AG04449 (cell line): ENCODE measurements at regions not wholly inside any gene's neighbourhood (a gene's known extent, or its start where the extent isn't known, plus 50 kb on each side); places are given as distances from the start of the nearest gene placed in this dataset.

ENCODE experiments used
- CTCF ChIA-PET: fragments of 350-600 bp; formaldehyde crosslinking; extraction: SDS; loops from one replicate; lab custom pipeline; 2021; ENCODE audit warnings: antibody characterized with exemption; lab: Yijun Ruan, JAX
- POLR2A ChIA-PET: fragments of 400-600, 350-600 bp; formaldehyde crosslinking; extraction: SDS; loops from one replicate; lab custom pipeline; 2020; ENCODE audit warnings: antibody characterized with exemption, inconsistent platforms; lab: Yijun Ruan, JAX
- DNase-seq: peaks from one replicate; pipeline ENCODE4 v3.0.0-alpha.2; 2010; ENCODE audit warnings: low read depth, low spot score
- H3K4me3 ChIP-seq: 2 replicates; pipeline ENCODE4 v1.5.1; 2011; ENCODE audit warnings: low read depth, mild to moderate bottlenecking, control low read depth, low read length
- TF ChIP-seq, protein P1 (sequence below): IDR thresholded peaks from one replicate; pipeline ENCODE4 v1.5.1; 2011; ENCODE audit warnings: mild to moderate bottlenecking, moderate library complexity, low read length, control low read depth, inconsistent platforms; ENCODE audit not compliant: insufficient read depth; ENCODE audit errors: missing control alignments

- TF ChIP-seq, protein P1, sequence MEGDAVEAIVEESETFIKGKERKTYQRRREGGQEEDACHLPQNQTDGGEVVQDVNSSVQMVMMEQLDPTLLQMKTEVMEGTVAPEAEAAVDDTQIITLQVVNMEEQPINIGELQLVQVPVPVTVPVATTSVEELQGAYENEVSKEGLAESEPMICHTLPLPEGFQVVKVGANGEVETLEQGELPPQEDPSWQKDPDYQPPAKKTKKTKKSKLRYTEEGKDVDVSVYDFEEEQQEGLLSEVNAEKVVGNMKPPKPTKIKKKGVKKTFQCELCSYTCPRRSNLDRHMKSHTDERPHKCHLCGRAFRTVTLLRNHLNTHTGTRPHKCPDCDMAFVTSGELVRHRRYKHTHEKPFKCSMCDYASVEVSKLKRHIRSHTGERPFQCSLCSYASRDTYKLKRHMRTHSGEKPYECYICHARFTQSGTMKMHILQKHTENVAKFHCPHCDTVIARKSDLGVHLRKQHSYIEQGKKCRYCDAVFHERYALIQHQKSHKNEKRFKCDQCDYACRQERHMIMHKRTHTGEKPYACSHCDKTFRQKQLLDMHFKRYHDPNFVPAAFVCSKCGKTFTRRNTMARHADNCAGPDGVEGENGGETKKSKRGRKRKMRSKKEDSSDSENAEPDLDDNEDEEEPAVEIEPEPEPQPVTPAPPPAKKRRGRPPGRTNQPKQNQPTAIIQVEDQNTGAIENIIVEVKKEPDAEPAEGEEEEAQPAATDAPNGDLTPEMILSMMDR, result no peak
- ChIA-PET POLR2A (no interaction called here), CTCF (no interaction called here)
- no peak overlapping the region for H3K4me3 ChIP-seq
- no peak for DNase-seq
These were observed 310.6 kb upstream of the EDIL3 start for GRCh38 chr5:84695330-84695729.

DNA sequence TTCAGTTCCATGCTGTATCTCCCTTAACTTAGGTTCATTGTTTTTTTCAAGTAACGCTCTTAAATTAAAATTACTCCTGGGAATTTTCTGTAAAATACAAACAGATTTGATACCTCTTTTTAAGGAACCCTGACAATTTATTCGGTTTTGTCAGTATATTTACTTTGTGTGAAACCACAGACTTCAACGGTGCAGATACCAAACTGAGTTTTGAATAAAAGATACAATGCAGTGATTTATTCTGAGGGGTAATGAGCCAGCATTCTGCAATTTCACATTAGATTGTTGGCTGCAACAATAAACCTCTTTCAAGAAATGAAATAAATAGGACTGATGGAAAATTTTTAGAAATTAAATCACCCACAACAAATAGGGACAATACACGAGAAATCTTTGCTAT is 308.6 kb upstream of the EDIL3 start:
- no peak overlapping the region for H3K4me3 ChIP-seq
- TF ChIP-seq, protein P1, result no peak
- ChIA-PET CTCF (no interaction called here), POLR2A (no interaction called here)
- no peak for DNase-seq

GRCh38 chr5:84688566-84688965 is 303.9 kb upstream of the EDIL3 start:
- ChIA-PET CTCF (no interaction called here), POLR2A (no interaction called here)
- no peak overlapping the region for H3K4me3 ChIP-seq
- DNase-seq, result peak; percentile 90
- TF ChIP-seq, protein P1, result no peak

- ChIA-PET CTCF (no interaction called here), POLR2A (no interaction called here)
- TF ChIP-seq, protein P1, result no peak
- no peak for DNase-seq
- H3K4me3 ChIP-seq, result no peak overlapping the region
These were observed 300.6 kb upstream of the EDIL3 start for GRCh38 chr5:84685121-84685894.

DNA sequence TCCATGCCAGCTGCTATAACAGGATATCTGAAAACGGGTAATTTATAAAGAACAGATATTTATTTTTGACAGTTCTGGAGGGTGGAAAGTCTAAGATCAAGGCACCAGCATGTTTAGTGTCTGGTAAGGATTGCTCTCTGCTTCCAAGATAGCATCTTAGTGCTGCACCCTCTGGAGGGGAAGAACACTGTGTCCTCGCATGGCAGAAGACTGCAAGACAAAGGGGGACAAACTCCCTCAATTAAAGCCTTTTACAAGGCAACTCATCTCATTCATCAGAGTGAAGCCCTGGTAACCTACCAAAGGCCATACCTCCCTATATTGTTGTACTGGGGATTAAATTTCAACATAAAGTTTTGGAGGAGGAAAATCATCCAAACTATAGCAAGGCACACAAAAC is 298.9 kb upstream of the EDIL3 start:
- TF ChIP-seq, protein P1, result no peak
- CTCF ChIA-PET, result no interaction called here
- DNase-seq, result no peak
- no peak overlapping the region for H3K4me3 ChIP-seq
- POLR2A ChIA-PET, result no interaction called here

DNA sequence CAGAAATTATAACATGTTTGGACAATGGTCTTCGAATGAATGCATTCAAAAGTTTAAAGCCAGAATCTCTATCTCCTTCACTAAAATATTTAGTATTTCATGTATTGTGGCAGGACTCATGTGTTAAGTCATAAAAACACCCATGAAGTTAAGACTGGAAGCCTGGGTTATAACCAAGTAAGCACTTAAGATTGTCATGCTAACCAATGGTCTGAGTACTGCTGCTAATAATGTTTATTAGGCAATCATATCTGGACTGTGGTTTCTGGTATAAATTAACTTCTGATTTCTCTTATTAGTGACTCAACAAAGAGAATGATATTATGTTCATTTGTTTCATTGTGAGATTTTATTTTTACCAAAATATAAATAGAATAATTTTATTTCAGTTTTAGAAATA is 297.9 kb upstream of the EDIL3 start:
- no peak for DNase-seq
- H3K4me3 ChIP-seq, result no peak overlapping the region
- TF ChIP-seq, protein P1, result no peak
- POLR2A ChIA-PET, result no interaction called here
- CTCF ChIA-PET, result no interaction called here
